ENCODE measurements at regions not wholly inside any gene's neighbourhood (a gene's known extent, or its start where the extent isn't known, plus 50 kb on each side); places are given as distances from the start of the nearest gene placed in this dataset.

- TF ChIP-seq FOXP2 (optimal IDR thresholded peaks at IDR 0.05; ENCODE audit: borderline replicate concordance, extremely low read depth, extremely low read length, insufficient read depth) = no peak
- no peak for TF ChIP-seq SIN3A (IDR thresholded peaks at IDR 0.05; ENCODE audit: borderline replicate concordance, insufficient read depth, low read length)
- no peak for TF ChIP-seq REST (IDR thresholded peaks at IDR 0.05; ENCODE audit: insufficient read depth in 1 of 2, low read depth in 2 of 2, low read length in 2 of 2)
- no peak for TF ChIP-seq POLR2AphosphoS5 (IDR thresholded peaks at IDR 0.05; ENCODE audit: low read depth, low read length)
- no peak for TF ChIP-seq TAF1 (IDR thresholded peaks at IDR 0.05; ENCODE audit: borderline replicate concordance, insufficient read depth, low read length)
These were observed 771.2 kb downstream of the NXPH1 start for GRCh38 chr7:9204571-9204970.

GRCh38 chr7:9210114-9210513, 776.7 kb downstream of the NXPH1 start:
- TF ChIP-seq POLR2AphosphoS5 (IDR thresholded peaks at IDR 0.05; ENCODE audit: low read depth, low read length) (no peak), TAF1 (IDR thresholded peaks at IDR 0.05; ENCODE audit: borderline replicate concordance, insufficient read depth, low read length) (no peak)

GRCh38 chr7:9217204-9217603, 783.8 kb downstream of the NXPH1 start:
- TF ChIP-seq REST (IDR thresholded peaks at IDR 0.05; ENCODE audit: insufficient read depth in 1 of 2, low read depth in 2 of 2, low read length in 2 of 2) (no peak), FOXP2 (optimal IDR thresholded peaks at IDR 0.05; ENCODE audit: borderline replicate concordance, extremely low read depth, extremely low read length, insufficient read depth) (no peak), SIN3A (IDR thresholded peaks at IDR 0.05; ENCODE audit: borderline replicate concordance, insufficient read depth, low read length) (no peak), POLR2AphosphoS5 (IDR thresholded peaks at IDR 0.05; ENCODE audit: low read depth, low read length) (no peak), TAF1 (IDR thresholded peaks at IDR 0.05; ENCODE audit: borderline replicate concordance, insufficient read depth, low read length) (no peak)

GRCh38 chr7:9226500-9226899, 793.1 kb downstream of the NXPH1 start:
- TF ChIP-seq SIN3A (IDR thresholded peaks at IDR 0.05; ENCODE audit: borderline replicate concordance, insufficient read depth, low read length) = no peak
- TF ChIP-seq POLR2AphosphoS5 (IDR thresholded peaks at IDR 0.05; ENCODE audit: low read depth, low read length) = no peak
- no peak for TF ChIP-seq TAF1 (IDR thresholded peaks at IDR 0.05; ENCODE audit: borderline replicate concordance, insufficient read depth, low read length)
- TF ChIP-seq REST (IDR thresholded peaks at IDR 0.05; ENCODE audit: insufficient read depth in 1 of 2, low read depth in 2 of 2, low read length in 2 of 2) = no peak
- TF ChIP-seq FOXP2 (optimal IDR thresholded peaks at IDR 0.05; ENCODE audit: borderline replicate concordance, extremely low read depth, extremely low read length, insufficient read depth) = no peak

- no peak for TF ChIP-seq POLR2AphosphoS5 (IDR thresholded peaks at IDR 0.05; ENCODE audit: low read depth, low read length)
- TF ChIP-seq SIN3A (IDR thresholded peaks at IDR 0.05; ENCODE audit: borderline replicate concordance, insufficient read depth, low read length) = no peak
- no peak for TF ChIP-seq REST (IDR thresholded peaks at IDR 0.05; ENCODE audit: insufficient read depth in 1 of 2, low read depth in 2 of 2, low read length in 2 of 2)
- no peak for TF ChIP-seq FOXP2 (optimal IDR thresholded peaks at IDR 0.05; ENCODE audit: borderline replicate concordance, extremely low read depth, extremely low read length, insufficient read depth)
- TF ChIP-seq TAF1 (IDR thresholded peaks at IDR 0.05; ENCODE audit: borderline replicate concordance, insufficient read depth, low read length) = no peak
These were observed 798.3 kb downstream of the NXPH1 start for GRCh38 chr7:9231630-9232121.

All from PFSK-1 (cell line).